PC-3 (cell line): ENCODE measurements at regions not wholly inside any gene's neighbourhood (a gene's known extent, or its start where the extent isn't known, plus 50 kb on each side); places are given as distances from the start of the nearest gene placed in this dataset.

ENCODE experiments used
- ATAC-seq: fragments of 200-7000 bp; cut with Tn5 transposase; 2 replicates; pipeline ENCODE4 v1.9.1; 2020; ENCODE audit warnings: mild to moderate bottlenecking, moderate library complexity
- BruUV-seq: library from RNA; stranded (reverse); fragments of 400-500 nt; replicated peaks from 2 replicates; lab custom pipeline; 2021; lab: Mats Ljungman, UMichigan
- CTCF ChIA-PET: fragments of 300-600 bp; sonication (Branson Sonifier 250); formaldehyde crosslinking; loops from one replicate; lab custom pipeline; 2022; ENCODE audit warnings: antibody characterized with exemption; lab: Charles Lee
- POLR2A ChIA-PET: fragments of 300-600 bp; sonication (Branson Sonifier 250); formaldehyde crosslinking; loops from one replicate; lab custom pipeline; 2022; ENCODE audit warnings: antibody characterized with exemption; ENCODE audit not compliant: unreplicated experiment; lab: Charles Lee
- DNase-seq: peaks from one replicate; pipeline ENCODE4 v3.0.0-alpha.2; 2015
- H2AFZ ChIP-seq: fragments of 300-600 bp; sonication (generic); 2 replicates; pipeline ENCODE4 v1.6.0; 2016; ENCODE audit warnings: antibody characterized with exemption, low read length
- H3F3A ChIP-seq: fragments of 300-600 bp; sonication (generic); one replicate; pipeline ENCODE4 v1.6.0; 2017; ENCODE audit warnings: antibody characterized with exemption, low read length, control low read depth, mild to moderate bottlenecking; ENCODE audit not compliant: unreplicated experiment
- H3K27ac ChIP-seq: fragments of 300-600 bp; sonication (generic); 2 replicates; pipeline ENCODE4 v1.5.1; 2016; ENCODE audit warnings: mild to moderate bottlenecking, low read length
- H3K27me3 ChIP-seq: fragments of 300-600 bp; sonication (generic); 2 replicates; pipeline ENCODE4 v1.6.1; 2016; ENCODE audit warnings: low read length, mixed read lengths
- H3K36me3 ChIP-seq: fragments of 300-600 bp; sonication (generic); 2 replicates; pipeline ENCODE4 v1.6.1; 2016; ENCODE audit warnings: low read depth, mixed run types, low read length, mixed read lengths
- H3K4me1 ChIP-seq: fragments of 300-600 bp; sonication (generic); 2 replicates; pipeline ENCODE4 v1.5.1; 2016; ENCODE audit warnings: low read length; ENCODE audit not compliant: insufficient read depth
- H3K4me2 ChIP-seq: fragments of 300-600 bp; sonication (generic); 2 replicates; pipeline ENCODE4 v1.6.0; 2016; ENCODE audit warnings: low read length
- H3K4me3 ChIP-seq: fragments of 300-600 bp; sonication (generic); 2 replicates; pipeline ENCODE4 v1.5.1; 2016; ENCODE audit warnings: mild to moderate bottlenecking, low read length, mixed read lengths
- H3K79me2 ChIP-seq: fragments of 300-600 bp; sonication (generic); 2 replicates; pipeline ENCODE4 v1.6.1; 2017; ENCODE audit warnings: low read length, mixed read lengths
- H3K9ac ChIP-seq: fragments of 300-600 bp; sonication (generic); 2 replicates; pipeline ENCODE4 v1.6.0; 2016; ENCODE audit warnings: mild to moderate bottlenecking, low read length
- H3K9me2 ChIP-seq: fragments of 300-600 bp; sonication (generic); replicated peaks from 2 replicates; pipeline ENCODE4 v1.6.1; 2016; ENCODE audit warnings: mixed run types, low read length, mixed read lengths
- H3K9me3 ChIP-seq: fragments of 300-600 bp; sonication (generic); 2 replicates; pipeline ENCODE4 v1.6.1; 2016; ENCODE audit warnings: low read length, mixed read lengths
- H4K20me1 ChIP-seq: fragments of 300-600 bp; sonication (generic); 2 replicates; pipeline ENCODE4 v1.6.1; 2016; ENCODE audit warnings: low read length, mixed read lengths
- EZH2 ChIP-seq: fragments of 300-600 bp; sonication (generic); IDR thresholded peaks from one replicate; pipeline ENCODE4 v1.6.1; 2017; ENCODE audit warnings: antibody characterized with exemption, mild to moderate bottlenecking, low read length; ENCODE audit not compliant: unreplicated experiment
- EZH2phosphoT487 ChIP-seq: fragments of 300-600 bp; sonication (generic); IDR thresholded peaks from 2 replicates; pipeline ENCODE4 v1.6.1; 2018; ENCODE audit warnings: mild to moderate bottlenecking, antibody characterized with exemption, low read length, borderline replicate concordance
- intact Hi-C: fragments of 100-400 bp; cut with micrococcal nuclease; formaldehyde crosslinking; loops from 2 replicates; pipeline ENCODE4 v1.9.0; 2023
- TF ChIP-seq, protein P1 (sequence below): fragments of 300-600 bp; sonication (generic); conservative IDR thresholded peaks from 2 replicates; pipeline ENCODE4 v1.5.1; 2017; ENCODE audit warnings: antibody characterized with exemption, low read depth, mild to moderate bottlenecking, low read length

DNA sequence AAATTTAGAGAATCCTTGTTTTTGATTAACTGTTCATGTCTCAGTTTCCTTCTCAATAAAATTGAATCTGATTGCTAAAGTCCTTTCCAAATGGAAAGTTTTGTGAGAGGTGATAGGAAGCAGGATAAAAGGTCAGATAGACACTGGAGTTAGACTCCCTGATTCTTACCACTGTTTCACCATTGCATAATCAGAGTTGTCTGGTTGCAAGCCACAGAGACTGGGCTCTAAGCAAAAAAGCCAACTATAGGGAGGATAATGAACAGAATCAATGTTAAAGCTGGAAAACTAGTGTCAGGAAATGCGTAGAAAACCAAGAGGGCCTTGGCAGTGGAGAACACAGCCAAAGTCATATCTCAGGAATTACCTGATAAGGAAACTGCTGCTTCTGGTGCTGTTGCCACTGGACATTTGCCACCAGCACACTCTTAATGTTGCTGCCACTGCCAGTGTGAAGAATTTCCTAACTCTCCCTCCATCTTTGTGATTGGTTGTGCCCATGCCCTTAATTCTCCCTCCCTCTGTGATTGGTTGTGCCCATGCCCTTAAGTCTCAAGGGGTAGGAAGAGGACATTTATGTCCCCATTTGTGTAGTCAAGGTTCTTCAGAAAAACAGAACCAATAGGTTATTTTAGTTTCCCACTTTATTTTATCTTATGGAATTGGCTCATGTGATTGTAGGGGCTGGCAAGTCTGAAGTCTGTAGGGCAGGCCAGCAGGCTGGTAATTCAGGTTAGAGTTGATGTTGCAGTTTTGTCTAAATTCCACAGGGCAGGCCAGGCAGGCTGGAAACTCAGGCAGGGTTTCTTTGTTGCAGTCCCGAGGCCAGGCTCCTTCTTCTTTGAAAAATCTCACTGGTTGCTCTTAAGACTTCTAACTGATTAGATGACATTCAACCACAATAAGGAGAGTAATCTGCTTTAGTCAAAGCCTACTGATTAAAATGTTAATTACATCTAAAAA lies 639.0 kb downstream of the REEP3 start:
- no peak for TF ChIP-seq EZH2
- TF ChIP-seq, protein P1, sequence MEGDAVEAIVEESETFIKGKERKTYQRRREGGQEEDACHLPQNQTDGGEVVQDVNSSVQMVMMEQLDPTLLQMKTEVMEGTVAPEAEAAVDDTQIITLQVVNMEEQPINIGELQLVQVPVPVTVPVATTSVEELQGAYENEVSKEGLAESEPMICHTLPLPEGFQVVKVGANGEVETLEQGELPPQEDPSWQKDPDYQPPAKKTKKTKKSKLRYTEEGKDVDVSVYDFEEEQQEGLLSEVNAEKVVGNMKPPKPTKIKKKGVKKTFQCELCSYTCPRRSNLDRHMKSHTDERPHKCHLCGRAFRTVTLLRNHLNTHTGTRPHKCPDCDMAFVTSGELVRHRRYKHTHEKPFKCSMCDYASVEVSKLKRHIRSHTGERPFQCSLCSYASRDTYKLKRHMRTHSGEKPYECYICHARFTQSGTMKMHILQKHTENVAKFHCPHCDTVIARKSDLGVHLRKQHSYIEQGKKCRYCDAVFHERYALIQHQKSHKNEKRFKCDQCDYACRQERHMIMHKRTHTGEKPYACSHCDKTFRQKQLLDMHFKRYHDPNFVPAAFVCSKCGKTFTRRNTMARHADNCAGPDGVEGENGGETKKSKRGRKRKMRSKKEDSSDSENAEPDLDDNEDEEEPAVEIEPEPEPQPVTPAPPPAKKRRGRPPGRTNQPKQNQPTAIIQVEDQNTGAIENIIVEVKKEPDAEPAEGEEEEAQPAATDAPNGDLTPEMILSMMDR, result no peak
- no peak for TF ChIP-seq EZH2phosphoT487
- DNase-seq, result no peak
- ChIA-PET CTCF (no interaction called here), POLR2A (no interaction called here)
- no peak overlapping the region for H3K4me2 ChIP-seq
- H3K27me3 ChIP-seq, result no peaks in the 10 kb centered on the region
- no peak overlapping the region for H2AFZ ChIP-seq
- H3K79me2 ChIP-seq, result no peaks in the 10 kb centered on the region
- H3K4me3 ChIP-seq, result no peak overlapping the region
- H3K9me3 ChIP-seq, result no peaks in the 10 kb centered on the region
- intact Hi-C loops, result no loop called here
- no peak overlapping the region for H3K27ac ChIP-seq
- no TSS peak for BruUV-seq
- H4K20me1 ChIP-seq, result no peaks in the 10 kb centered on the region
- no peak overlapping the region for H3K9ac ChIP-seq
- peaks cover 3% of the 10 kb centered on the region; the same call in 1 of the 2 replicates for H3K4me1 ChIP-seq
- H3F3A ChIP-seq, result no peaks in the 10 kb centered on the region
- no peak for ATAC-seq
- no peaks in the 10 kb centered on the region for H3K9me2 ChIP-seq
- H3K36me3 ChIP-seq, result no peaks in the 10 kb centered on the region

DNA sequence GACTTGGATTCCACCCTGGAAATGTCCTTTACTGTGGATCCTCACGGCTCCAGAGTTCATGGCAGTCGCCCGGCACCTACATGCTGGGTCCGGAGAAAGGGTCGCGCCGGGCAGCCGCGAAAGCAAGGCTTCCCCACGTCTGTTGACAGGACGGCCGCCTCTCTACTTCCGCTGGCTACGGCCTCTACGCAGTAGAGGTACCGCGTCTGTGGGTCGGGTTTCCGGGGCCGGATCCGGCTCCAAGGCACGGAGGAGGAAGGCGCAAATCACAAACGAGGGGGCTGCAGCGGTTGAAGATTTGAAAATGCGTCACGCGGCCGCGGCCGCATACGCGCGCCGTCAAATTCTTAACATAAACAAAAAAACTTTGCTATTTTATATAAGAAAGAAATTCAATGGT lies 649.6 kb downstream of the REEP3 start:
- ATAC-seq (no peak), DNase-seq (no peak)
- H3K4me3 ChIP-seq, result no peak overlapping the region
- no peaks in the 10 kb centered on the region for H3K79me2 ChIP-seq
- H3K36me3 ChIP-seq, result no peaks in the 10 kb centered on the region
- no peak overlapping the region for H2AFZ ChIP-seq
- no peaks in the 10 kb centered on the region for H4K20me1 ChIP-seq
- no TSS peak for BruUV-seq
- H3K9me3 ChIP-seq, result no peaks in the 10 kb centered on the region
- no peaks in the 10 kb centered on the region for H3K9me2 ChIP-seq
- H3K27me3 ChIP-seq, result no peaks in the 10 kb centered on the region
- H3K27ac ChIP-seq, result no peak overlapping the region
- no peaks in the 10 kb centered on the region for H3F3A ChIP-seq
- no peaks in the 10 kb centered on the region for H3K4me1 ChIP-seq
- ChIA-PET CTCF (no interaction called here), POLR2A (no interaction called here)
- no peak overlapping the region for H3K9ac ChIP-seq
- intact Hi-C loops, result no loop called here
- H3K4me2 ChIP-seq, result no peak overlapping the region
- TF ChIP-seq, protein P1, result no peak
- no peak for TF ChIP-seq EZH2
- TF ChIP-seq EZH2phosphoT487, result no peak

DNA sequence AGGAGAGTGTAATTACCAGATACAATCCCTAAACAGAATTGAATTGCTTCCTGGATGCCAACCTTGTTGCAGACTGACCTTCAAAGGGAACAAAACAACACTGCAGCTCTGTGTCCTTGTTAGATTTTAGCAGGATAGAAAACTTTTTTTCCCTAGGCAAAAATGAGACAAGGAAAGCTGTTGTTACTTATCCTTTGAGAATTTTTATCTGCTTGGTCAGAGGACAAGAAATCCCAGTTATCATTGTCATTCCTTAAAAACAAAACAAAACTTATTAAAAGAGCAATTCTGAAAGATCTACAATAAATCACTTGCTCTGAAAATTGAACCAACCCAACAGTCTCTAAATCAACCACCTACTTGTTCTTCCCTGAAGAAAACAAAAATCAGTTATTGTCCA lies 652.6 kb downstream of the REEP3 start:
- Histone ChIP-seq H3K36me3 (no peaks in the 10 kb centered on the region), H3K27me3 (no peaks in the 10 kb centered on the region), H3K9ac (no peak overlapping the region), H3K27ac (no peak overlapping the region), H4K20me1 (no peaks in the 10 kb centered on the region), H3F3A (no peaks in the 10 kb centered on the region), H3K9me2 (no peaks in the 10 kb centered on the region), H3K4me3 (no peak overlapping the region), H3K9me3 (no peaks in the 10 kb centered on the region), H3K79me2 (no peaks in the 10 kb centered on the region), H3K4me2 (no peak overlapping the region), H2AFZ (no peak overlapping the region), H3K4me1 (no peaks in the 10 kb centered on the region)
- CTCF ChIA-PET, result no interaction called here
- no peak for DNase-seq
- no TSS peak for BruUV-seq
- TF ChIP-seq, protein P1, result no peak
- no peak for TF ChIP-seq EZH2
- no peak for TF ChIP-seq EZH2phosphoT487
- ATAC-seq, result no peak
- POLR2A ChIA-PET, result no interaction called here
- intact Hi-C loops, result no loop called here
